ENCODE measurements at regions not wholly inside any gene's neighbourhood (a gene's known extent, or its start where the extent isn't known, plus 50 kb on each side); places are given as distances from the start of the nearest gene placed in this dataset.

DNA sequence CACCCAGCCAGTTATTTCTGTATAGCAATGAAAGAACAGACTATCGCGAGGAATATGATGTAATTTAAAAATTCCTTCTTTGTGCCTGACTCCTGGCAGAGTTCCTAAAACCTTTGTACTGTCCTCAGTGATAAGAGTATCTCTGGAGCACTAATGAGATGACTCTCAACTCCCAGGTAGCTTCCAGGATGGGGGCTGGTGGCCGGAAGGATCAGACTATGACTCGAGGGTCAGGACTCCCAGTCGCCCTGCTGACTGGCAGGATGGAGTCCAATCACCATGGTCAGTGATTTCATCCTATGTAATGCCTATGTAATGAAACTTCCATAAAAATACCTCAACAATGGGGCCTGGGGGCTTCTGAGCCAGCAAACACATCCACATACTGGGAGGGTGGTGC is 135.1 kb downstream of the SHANK2 start:
- TF ChIP-seq, protein P1, sequence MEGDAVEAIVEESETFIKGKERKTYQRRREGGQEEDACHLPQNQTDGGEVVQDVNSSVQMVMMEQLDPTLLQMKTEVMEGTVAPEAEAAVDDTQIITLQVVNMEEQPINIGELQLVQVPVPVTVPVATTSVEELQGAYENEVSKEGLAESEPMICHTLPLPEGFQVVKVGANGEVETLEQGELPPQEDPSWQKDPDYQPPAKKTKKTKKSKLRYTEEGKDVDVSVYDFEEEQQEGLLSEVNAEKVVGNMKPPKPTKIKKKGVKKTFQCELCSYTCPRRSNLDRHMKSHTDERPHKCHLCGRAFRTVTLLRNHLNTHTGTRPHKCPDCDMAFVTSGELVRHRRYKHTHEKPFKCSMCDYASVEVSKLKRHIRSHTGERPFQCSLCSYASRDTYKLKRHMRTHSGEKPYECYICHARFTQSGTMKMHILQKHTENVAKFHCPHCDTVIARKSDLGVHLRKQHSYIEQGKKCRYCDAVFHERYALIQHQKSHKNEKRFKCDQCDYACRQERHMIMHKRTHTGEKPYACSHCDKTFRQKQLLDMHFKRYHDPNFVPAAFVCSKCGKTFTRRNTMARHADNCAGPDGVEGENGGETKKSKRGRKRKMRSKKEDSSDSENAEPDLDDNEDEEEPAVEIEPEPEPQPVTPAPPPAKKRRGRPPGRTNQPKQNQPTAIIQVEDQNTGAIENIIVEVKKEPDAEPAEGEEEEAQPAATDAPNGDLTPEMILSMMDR (IDR thresholded peaks at IDR 0.05), result no peak
- no peak for TF ChIP-seq POLR2A (IDR thresholded peaks at IDR 0.05)
